Stimulated activated effector memory CD8-positive, alpha-beta T cell treated with anti-CD3 and anti-CD28 coated beads, Interleukin-12 subunit alpha, Interleukin-12 subunit beta, amount 100 ng/mL, for 72 hours (primary cell): ENCODE measurements at regions not wholly inside any gene's neighbourhood (a gene's known extent, or its start where the extent isn't known, plus 50 kb on each side); places are given as distances from the start of the nearest gene placed in this dataset.

ENCODE experiments used
- ATAC-seq: fragments of 150-1000 bp; cut with Tn5 transposase; 2 replicates; pipeline ENCODE4 v1.10.0; 2021
- DNase-seq, 2 donors: peaks; one replicate each; pipeline ENCODE4 v3.0.0; 2021 to 2022; ENCODE audit warnings: low spot score in 2 of 2
- H3K27ac Mint-ChIP-seq: one replicate; pipeline ENCODE4 v1.8.0; 2022; ENCODE audit warnings: mild to moderate bottlenecking, mixed read lengths
- H3K36me3 Mint-ChIP-seq: one replicate; pipeline ENCODE4 v1.8.0; 2022; ENCODE audit warnings: mild to moderate bottlenecking, mixed read lengths
- H3K4me1 Mint-ChIP-seq: one replicate; pipeline ENCODE4 v1.8.0; 2022; ENCODE audit warnings: mixed read lengths
- H3K4me3 Mint-ChIP-seq: one replicate; pipeline ENCODE4 v1.8.0; 2022; ENCODE audit warnings: mild to moderate bottlenecking, mixed read lengths
- H3K9me3 Mint-ChIP-seq: one replicate; pipeline ENCODE4 v1.8.0; 2022; ENCODE audit warnings: mixed read lengths

DNA sequence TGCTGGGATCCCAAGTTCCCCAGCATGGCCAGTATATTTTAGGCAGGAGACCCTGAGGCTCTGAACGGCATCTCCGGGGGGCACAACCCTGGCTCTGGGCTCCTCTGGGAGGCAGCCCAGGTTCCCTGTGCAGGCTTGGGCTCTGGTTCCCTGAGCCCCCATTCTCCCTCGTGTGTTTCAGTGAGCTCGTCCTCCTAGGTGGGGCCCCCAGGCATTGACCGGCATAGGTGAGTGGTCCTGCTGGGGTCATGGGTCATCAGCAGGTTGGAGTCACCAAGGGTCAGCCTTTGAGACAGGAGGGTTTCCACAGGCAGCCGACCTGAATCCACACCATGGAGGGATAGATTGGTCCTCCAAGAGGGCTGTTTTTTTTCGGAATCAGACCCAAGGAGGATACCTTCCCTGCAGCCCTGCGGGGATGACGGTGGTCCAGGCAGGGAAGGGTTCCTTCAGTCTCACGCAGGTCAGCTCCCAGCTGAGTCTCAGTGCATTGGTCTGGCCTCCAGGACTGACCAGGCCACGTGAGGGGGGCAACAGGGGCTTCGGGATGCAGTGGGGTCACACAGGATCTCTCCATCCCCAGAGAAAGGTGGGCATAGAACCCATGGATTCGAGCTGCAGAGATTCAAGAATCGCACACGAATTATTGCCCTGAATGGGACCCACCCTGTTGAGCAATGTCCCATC is 226.0 kb downstream of the SNRPN start:
- peaks cover 2% of the 10 kb centered on the region for H3K9me3 Mint-ChIP-seq

DNA sequence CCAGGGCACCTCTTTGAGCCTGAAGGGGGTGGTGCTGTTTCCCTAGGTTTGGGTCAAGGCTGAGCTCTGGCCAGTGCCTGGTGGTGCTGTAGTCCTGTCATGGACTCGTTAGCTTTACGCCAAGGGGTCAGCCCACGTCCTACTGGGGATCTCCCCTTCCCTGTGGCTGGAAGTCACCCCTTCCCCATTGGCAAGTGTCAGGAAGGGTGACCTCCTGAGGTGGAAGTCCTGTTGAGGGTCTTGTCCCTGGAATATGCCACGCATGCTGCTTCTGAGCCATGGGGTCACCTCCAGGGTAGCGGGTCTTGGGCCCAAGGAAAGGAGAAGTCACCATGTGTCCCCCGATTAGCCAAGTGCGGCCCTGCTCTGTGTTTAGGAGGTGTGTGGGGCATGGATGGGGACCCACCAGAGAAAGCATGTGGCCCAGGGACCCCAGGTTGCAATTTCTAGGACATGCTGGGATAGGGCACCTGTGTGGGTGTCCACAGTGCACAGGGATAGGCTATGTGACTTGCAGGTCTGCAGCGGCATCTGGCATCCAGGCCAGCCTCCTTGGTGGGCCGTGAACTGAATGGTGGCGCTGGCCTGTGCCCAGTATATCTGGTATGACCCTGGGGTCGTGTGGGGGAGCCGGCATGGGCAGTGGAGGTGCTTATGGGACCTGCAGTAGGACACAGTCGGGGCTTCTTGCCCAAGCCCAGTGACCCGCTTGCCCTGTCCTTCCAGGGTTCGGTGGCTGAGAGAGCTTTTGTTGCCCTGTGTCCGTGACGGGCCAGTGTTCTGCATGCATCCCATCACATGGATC is 226.7 kb downstream of the SNRPN start:
- H3K27ac Mint-ChIP-seq, result no peak overlapping the region
- H3K4me3 Mint-ChIP-seq, result no peak overlapping the region
- DNase-seq (no peak), ATAC-seq (no peak)
- H3K36me3 Mint-ChIP-seq, result no peaks in the 10 kb centered on the region
- H3K9me3 Mint-ChIP-seq, result peaks cover 2% of the 10 kb centered on the region
- H3K4me1 Mint-ChIP-seq, result no peaks in the 10 kb centered on the region

More for the DNA sequence above, 226.0 kb downstream of the SNRPN start:
- Mint-ChIP-seq H3K27ac (no peak overlapping the region), H3K36me3 (no peaks in the 10 kb centered on the region), H3K4me3 (no peak overlapping the region), H3K4me1 (no peaks in the 10 kb centered on the region)
- DNase-seq (no peak), ATAC-seq (no peak)

DNA sequence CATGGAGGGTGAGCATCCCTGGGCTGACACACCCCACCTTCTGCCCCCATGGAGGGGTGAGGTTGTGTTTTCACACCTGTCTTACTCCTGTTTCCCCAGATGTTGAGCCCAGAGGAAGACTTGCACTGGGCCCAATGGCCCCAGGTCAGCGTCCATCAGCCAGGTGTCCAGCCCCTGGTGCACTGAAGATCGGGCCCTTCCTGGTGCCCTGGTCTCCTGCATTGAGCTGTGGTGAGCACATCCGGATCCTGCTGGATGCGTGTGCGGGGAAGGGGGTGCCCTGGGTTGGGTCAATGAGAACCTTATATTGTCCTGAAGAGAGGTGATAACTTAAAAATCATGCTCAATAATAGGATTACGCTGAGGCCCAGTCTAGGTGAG is 227.3 kb downstream of the SNRPN start:
- Mint-ChIP-seq H3K4me3 (no peak overlapping the region), H3K27ac (no peak overlapping the region), H3K36me3 (no peaks in the 10 kb centered on the region), H3K4me1 (no peaks in the 10 kb centered on the region), H3K9me3 (peaks cover 2% of the 10 kb centered on the region)
- no peak for ATAC-seq
- DNase-seq, result no peak

DNA sequence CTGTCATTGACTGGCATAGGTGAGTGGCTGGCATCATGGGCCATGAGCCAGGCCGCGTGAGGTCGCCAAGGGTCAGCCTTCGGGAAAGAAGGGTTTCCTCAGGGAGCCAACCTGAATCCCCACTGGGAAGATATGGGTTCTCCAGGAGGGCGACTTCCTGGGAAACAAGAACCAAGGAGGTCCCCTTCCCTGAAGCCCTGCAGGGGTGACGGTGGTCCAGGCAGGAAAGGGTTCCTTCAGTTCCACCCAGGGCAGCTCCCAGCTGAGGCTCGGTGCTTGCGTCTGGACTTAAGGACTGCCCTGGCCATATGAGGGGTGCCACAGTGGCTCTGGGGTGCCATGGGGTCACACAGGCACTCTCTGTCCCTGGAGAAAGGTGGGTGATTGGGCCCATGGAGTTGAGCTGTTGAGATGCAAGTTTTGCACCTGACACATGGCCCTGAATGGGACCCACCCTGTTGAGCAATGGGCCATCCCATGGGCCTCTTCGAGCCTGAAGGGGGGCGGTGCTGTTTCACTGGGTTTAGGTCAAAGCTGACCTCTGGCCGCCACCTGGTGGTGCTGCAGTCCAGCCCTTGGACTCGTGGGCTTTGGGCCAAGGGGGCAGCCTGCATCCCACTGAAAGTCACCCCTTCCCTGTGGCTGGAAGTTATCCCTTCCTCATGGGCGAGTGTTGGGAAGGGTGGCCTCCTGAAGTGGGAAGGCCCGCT is 228.1 kb downstream of the SNRPN start:
- Mint-ChIP-seq H3K4me1 (no peaks in the 10 kb centered on the region), H3K4me3 (no peak overlapping the region), H3K9me3 (peaks cover 2% of the 10 kb centered on the region), H3K27ac (no peak overlapping the region), H3K36me3 (no peaks in the 10 kb centered on the region)
- DNase-seq (no peak), ATAC-seq (no peak)

DNA sequence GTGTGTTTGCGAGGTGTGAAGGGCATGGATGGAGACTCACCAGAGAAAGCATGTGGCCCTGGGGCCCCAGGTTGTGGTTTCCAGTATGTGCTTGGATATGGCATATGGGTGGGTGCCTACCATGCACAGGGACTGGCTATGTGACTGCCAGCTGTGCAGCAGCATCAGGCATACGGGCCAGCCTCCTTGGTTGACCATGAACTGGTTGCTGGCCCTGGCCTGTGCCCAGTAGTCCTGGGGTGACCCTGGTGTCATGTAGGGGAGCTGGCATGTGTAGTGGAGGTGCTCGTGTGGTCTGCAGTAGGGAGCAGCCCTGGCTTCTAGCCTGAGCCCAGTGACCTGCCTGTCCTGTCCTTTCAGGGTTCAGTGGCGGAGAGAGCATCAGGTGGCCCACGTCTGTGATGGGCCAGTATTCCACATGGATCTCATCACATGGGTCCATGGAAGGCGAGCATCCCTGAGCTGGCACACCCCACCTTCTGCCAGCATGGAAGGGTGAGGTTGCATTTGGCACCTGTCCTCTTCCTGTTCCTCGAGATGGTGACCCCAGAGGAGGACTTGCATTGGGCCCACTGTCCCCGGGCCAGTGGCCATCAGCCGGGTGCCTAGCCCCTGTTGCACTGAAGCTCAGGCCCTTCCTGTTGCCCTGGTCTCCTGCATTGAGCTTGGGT is 228.9 kb downstream of the SNRPN start:
- no peak overlapping the region for H3K27ac Mint-ChIP-seq
- peaks cover 2% of the 10 kb centered on the region for H3K9me3 Mint-ChIP-seq
- H3K4me1 Mint-ChIP-seq, result no peaks in the 10 kb centered on the region
- H3K36me3 Mint-ChIP-seq, result no peaks in the 10 kb centered on the region
- no peak overlapping the region for H3K4me3 Mint-ChIP-seq
- ATAC-seq, result no peak
- DNase-seq, result no peak

DNA sequence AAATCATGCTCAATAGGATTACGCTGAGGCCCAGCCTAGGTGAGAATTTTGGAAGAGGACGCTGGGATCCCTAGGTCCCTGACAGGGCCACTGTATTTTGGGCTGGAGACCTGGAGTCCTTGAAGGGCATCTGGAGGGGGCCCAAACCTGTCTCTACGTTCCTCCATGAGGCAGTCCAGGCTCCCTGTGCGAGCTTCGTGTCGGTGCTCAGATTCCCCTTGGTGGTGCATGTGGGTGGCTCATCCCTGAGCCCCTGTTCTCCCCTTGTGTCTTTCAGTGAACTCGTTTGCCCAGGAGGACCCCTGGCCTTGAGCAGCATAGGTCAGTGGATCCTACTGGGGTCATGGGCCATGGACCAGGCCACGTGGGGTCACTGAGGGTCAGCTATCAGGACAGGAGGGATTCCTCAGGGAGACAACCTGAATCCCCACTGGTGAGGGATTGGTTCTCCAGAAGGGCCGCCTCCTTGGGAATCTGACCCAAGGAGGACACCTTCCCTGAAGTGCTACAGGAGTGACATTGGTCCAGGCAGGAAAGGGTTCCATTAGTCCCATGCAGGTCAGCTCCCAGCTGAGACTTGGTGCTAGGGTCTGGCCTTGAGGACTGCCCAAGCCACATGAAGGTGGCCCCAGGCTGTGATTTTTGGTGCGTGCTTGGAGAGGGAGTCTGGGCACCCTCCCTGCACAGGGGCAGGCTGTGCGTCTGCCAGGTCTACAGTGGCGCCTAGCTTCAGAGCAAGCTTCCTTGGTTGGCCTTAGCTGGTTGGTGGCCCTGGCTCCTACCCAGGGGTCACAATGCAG is 229.8 kb downstream of the SNRPN start:
- DNase-seq (no peak), ATAC-seq (no peak)
- H3K27ac Mint-ChIP-seq, result no peak overlapping the region
- no peaks in the 10 kb centered on the region for H3K4me1 Mint-ChIP-seq
- H3K4me3 Mint-ChIP-seq, result no peak overlapping the region
- no peaks in the 10 kb centered on the region for H3K36me3 Mint-ChIP-seq
- H3K9me3 Mint-ChIP-seq, result peaks cover 2% of the 10 kb centered on the region

DNA sequence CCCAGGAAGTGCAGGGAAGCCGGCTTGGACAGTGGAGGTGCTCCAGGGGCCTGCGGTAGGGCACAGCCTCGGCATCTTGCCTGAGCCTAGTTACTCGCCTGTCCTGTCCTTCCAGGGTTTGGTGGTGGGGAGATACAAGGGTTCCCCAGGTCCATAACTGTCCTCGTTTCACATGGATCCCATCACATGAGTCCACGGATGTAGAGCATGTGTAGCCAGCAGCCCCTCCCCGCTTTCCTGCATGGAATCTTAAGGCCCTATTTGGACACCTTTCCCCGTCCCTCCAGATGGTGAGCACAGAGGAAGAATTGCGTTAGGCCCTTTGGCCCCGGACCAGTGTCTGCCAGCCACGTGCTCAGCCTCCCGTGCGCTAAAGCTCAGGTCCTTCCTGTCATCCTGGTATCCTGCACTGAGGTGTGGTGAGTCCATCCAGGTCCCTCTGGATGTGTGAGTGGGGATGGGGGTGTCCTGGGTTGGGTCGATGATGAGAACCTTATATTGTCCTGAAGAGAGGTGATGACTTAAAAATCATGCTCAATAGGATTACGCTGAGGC is 230.4 kb downstream of the SNRPN start:
- DNase-seq (no peak), ATAC-seq (no peak)
- Mint-ChIP-seq H3K4me1 (peaks cover 2% of the 10 kb centered on the region), H3K9me3 (peaks cover 5% of the 10 kb centered on the region), H3K4me3 (no peak overlapping the region), H3K36me3 (no peaks in the 10 kb centered on the region), H3K27ac (no peak overlapping the region)

DNA sequence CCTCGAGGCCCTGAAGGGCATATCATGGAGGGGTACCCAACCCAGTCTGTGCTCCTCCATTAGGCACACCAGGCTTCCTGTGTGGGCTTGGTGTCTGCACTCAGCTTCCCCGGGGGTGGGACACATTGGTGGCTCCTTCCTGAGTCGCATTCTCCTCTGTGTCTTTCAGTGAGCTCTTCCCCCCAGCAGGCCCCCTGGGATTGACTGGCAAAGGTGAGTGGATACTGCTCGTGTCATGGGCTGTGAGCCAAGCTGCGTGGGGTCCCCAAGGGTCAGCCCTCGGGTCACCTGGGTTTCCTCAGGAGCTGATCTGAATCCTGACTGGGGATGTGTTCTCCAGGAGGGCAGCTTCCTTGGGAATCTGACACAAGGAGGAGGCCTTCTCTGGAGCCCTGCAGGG is 231.0 kb downstream of the SNRPN start:
- Mint-ChIP-seq H3K27ac (no peak overlapping the region), H3K9me3 (peaks cover 5% of the 10 kb centered on the region), H3K36me3 (no peaks in the 10 kb centered on the region), H3K4me3 (no peak overlapping the region), H3K4me1 (peaks cover 5% of the 10 kb centered on the region)
- ATAC-seq, result no peak
- DNase-seq, result no peak

DNA sequence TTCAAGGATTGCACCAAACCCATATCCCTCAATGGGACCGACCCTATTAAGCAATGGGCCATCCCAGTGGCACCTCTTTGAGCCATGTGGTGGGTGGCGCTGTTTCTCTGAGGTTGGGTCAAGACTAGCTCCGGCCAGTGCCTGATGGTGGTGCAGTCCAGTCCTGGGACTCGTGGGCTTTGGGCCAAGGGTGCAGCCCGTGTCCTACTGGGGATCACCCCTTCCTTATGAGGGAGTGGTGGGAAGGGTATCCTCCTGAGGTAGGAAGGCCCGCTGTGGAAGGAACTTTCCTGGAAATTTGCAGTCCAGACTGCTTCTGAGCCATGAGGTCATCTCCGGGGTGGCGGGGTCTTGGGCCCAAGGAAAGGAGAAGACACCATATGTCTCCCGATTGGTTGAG is 231.6 kb downstream of the SNRPN start:
- ATAC-seq (no peak), DNase-seq (no peak)
- Mint-ChIP-seq H3K4me3 (no peak overlapping the region), H3K36me3 (no peaks in the 10 kb centered on the region), H3K4me1 (peaks cover 5% of the 10 kb centered on the region), H3K27ac (no peak overlapping the region), H3K9me3 (peaks cover 5% of the 10 kb centered on the region)

DNA sequence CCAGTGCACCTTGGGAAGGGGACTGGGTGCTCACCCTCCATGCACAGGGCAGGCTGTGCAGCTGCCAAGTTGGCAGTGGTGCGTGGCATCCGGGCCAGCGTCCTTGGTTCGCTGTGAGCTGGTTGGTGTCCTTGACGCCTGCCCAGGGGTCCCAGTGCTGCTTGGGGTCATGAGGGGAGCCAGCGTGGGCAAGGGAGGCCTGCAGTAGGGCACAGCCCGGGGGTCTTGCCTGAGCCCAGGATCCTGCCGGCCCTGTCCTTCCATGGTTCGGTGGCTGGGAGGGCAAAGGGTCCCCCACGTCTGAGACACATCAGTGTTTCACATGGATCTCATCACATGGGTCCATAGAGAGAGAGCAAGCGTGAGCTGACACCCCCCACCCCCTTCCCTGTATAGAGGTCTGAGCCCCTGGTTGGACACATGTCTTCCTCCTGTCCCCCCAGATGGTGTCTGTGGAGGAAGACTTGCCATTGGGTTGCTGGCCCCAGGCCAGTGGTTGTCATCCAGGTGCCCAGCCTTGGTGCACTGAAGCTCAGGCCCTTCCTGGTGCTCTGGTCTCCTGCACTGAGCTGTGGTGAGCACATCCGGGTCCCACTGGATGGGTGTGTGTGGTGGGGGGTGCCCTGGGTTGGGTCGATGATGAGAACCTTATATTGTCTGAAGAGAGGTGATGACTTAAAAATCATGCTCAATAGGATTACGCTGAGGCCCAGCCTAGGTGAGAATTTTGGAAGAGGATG is 232.3 kb downstream of the SNRPN start:
- Mint-ChIP-seq H3K27ac (no peak overlapping the region), H3K9me3 (peaks cover 5% of the 10 kb centered on the region), H3K4me1 (peaks cover 5% of the 10 kb centered on the region), H3K4me3 (no peak overlapping the region), H3K36me3 (no peaks in the 10 kb centered on the region)
- ATAC-seq (no peak), DNase-seq (no peak)

DNA sequence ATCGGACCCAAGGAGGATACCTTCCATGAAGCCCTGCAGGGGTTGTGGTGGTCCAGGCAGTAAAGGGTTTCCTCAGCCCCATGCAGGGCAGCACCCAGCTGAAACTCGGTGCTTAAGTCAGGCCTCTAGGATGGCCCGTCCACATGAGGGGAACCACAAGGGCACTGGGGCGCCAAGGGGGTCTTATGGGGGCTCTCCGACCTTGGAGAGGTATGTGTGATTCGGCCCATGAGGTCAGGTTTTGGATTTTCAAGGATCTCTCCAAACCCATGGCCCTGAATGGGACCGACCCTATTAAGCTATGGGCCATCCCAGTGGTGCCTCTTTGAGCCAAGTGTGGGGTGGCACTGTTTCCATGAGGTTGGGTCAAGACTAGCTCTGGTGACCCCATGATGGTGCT is 233.3 kb downstream of the SNRPN start:
- Mint-ChIP-seq H3K27ac (no peak overlapping the region), H3K4me3 (no peak overlapping the region), H3K4me1 (peaks cover 5% of the 10 kb centered on the region), H3K36me3 (no peaks in the 10 kb centered on the region), H3K9me3 (peaks cover 5% of the 10 kb centered on the region)
- DNase-seq, result no peak
- no peak for ATAC-seq

DNA sequence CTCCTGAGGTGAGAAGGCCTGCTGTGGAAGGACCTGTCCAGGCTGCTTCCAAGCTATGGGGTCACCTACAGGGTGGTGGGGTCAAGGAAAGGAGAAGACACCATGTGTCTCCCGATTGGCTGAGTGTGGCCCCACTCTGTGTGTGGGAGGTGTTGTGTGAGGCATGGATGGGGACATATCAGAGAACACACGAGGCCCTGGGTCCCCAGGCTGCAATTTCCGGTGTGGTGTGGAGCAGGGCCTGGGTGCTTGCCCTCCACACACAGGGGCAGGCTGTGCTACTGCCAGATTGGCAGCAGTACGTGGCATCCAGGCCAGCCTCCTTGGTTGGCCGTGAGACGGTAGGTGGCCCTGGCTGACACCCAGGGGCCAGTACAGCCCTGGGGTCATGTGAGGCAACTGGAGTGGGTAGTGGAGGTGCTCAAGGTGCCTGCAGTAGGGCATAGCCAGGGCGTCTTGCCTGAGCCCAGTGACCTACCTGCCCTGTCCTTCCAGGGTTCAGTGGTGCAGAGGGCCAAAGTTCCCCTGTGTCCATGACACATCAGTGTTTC is 233.8 kb downstream of the SNRPN start:
- Mint-ChIP-seq H3K4me3 (no peak overlapping the region), H3K36me3 (no peaks in the 10 kb centered on the region), H3K27ac (no peak overlapping the region), H3K4me1 (peaks cover 5% of the 10 kb centered on the region), H3K9me3 (peaks cover 5% of the 10 kb centered on the region)
- DNase-seq (no peak), ATAC-seq (no peak)

DNA sequence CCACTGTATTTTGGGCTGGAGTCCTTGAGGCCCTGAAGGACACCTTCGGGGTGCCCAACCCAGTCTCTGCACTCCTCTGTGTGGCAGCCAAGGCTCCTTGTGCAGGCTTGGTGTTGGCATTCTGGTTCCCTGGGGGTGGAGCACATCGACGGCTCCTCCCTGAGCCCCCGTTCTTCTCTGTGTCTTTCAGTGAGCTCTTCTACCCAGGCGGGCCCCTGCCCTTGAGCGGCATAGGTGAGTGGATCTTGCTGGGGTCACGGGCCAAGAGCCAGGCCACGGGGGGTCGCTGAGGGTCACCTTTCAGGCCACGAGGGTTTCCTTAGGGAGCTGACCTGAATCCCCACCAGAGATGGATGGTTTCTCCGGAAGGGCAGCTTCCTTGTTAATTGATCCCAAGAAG is 234.8 kb downstream of the SNRPN start:
- ATAC-seq (no peak), DNase-seq (no peak)
- Mint-ChIP-seq H3K36me3 (no peaks in the 10 kb centered on the region), H3K4me1 (peaks cover 5% of the 10 kb centered on the region), H3K4me3 (no peak overlapping the region), H3K9me3 (peaks cover 5% of the 10 kb centered on the region), H3K27ac (no peak overlapping the region)

DNA sequence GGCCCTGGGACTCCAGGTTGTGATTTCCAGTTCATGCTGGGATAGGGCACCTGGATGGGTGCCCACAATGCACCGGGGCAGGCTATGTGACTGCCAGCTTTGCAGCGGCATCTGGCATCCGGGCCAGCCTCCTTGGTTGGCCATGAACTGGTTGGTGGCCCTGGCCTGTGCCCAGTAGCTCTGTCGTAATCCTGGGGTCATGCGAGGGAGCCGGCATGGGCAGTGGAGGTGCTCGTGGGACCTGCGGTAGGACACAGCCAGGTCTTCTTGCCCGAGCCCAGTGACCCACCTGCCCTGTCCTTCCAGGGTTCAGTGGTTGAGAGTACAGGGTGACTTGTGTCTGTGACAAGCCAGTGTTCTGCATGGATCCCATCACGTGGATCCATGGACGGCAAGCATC is 237.9 kb downstream of the SNRPN start:
- Mint-ChIP-seq H3K36me3 (no peaks in the 10 kb centered on the region), H3K4me3 (no peak overlapping the region), H3K9me3 (peaks cover 7% of the 10 kb centered on the region), H3K27ac (no peak overlapping the region), H3K4me1 (peaks cover 5% of the 10 kb centered on the region)
- DNase-seq, result no peak
- no peak for ATAC-seq
